Osteoblast (primary cell): ENCODE measurements at regions not wholly inside any gene's neighbourhood (a gene's known extent, or its start where the extent isn't known, plus 50 kb on each side); places are given as distances from the start of the nearest gene placed in this dataset.

Experiments
- DNase-seq: peaks from one replicate; pipeline ENCODE4 v3.0.0; 2011; ENCODE audit warnings: low spot score, mixed read lengths; ENCODE audit not compliant: insufficient read length; ENCODE audit errors: missing footprints
- H2AFZ ChIP-seq: 2 replicates; pipeline ENCODE4 v1.6.0; 2011; ENCODE audit warnings: mild to moderate bottlenecking, low read length
- H3K27ac ChIP-seq: 2 replicates; pipeline ENCODE4 v1.5.1; 2011; ENCODE audit warnings: mild to moderate bottlenecking, low read depth, low read length, moderate library complexity
- H3K27me3 ChIP-seq: 2 replicates; pipeline ENCODE4 v1.6.0; 2012; ENCODE audit warnings: mild to moderate bottlenecking, control low read depth, inconsistent platforms, low read length, moderate library complexity; ENCODE audit not compliant: insufficient read depth
- H3K36me3 ChIP-seq: 2 replicates; pipeline ENCODE4 v1.5.1; 2011; ENCODE audit warnings: mild to moderate bottlenecking, low read length, control low read depth, moderate library complexity; ENCODE audit not compliant: insufficient read depth
- H3K4me1 ChIP-seq: 2 replicates; pipeline ENCODE4 v1.5.1; 2011; ENCODE audit warnings: mild to moderate bottlenecking, low read length, control low read depth, moderate library complexity; ENCODE audit not compliant: insufficient read depth
- H3K4me2 ChIP-seq: 2 replicates; pipeline ENCODE4 v1.6.0; 2011; ENCODE audit warnings: mild to moderate bottlenecking, low read length; ENCODE audit not compliant: insufficient read depth
- H3K4me3 ChIP-seq: fragments of 200-600 bp; sonication (generic); 3 replicates; pipeline ENCODE4 v1.5.1; 2012; ENCODE audit warnings: mild to moderate bottlenecking, low read length, inconsistent platforms; ENCODE audit not compliant: insufficient read depth
- H3K79me2 ChIP-seq: 2 replicates; pipeline ENCODE4 v1.6.0; 2012; ENCODE audit warnings: mild to moderate bottlenecking, low read length, control low read depth, inconsistent platforms; ENCODE audit not compliant: insufficient read depth
- H3K9me3 ChIP-seq: 2 replicates; pipeline ENCODE4 v1.5.1; 2011; ENCODE audit warnings: low read depth, low read length, control low read depth
- H4K20me1 ChIP-seq: 2 replicates; pipeline ENCODE4 v1.6.0; 2012; ENCODE audit warnings: mild to moderate bottlenecking, low read length, control low read depth; ENCODE audit not compliant: insufficient read depth
- CTCF ChIP-seq: IDR thresholded peaks from 2 replicates; pipeline ENCODE4 v1.5.1; 2011; ENCODE audit warnings: mild to moderate bottlenecking, low read depth, low read length, moderate library complexity; ENCODE audit errors: extremely low read depth

- H3K27me3 ChIP-seq: no peaks in the 10 kb centered on the region
- no peaks in the 10 kb centered on the region for H3K36me3 ChIP-seq
- H3K79me2 ChIP-seq: no peaks in the 10 kb centered on the region
- H2AFZ ChIP-seq: no peak overlapping the region
- H3K4me1 ChIP-seq: no peaks in the 10 kb centered on the region
- no peak overlapping the region for H3K4me2 ChIP-seq
- H4K20me1 ChIP-seq: no peaks in the 10 kb centered on the region
- H3K9me3 ChIP-seq: no peaks in the 10 kb centered on the region
- H3K27ac ChIP-seq: no peak overlapping the region
- no peak for TF ChIP-seq CTCF
- DNase-seq: no peak
- no peak overlapping the region for H3K4me3 ChIP-seq
Observed at GRCh38 chr10:107561136-107561650, 396.7 kb upstream of the SORCS1 start.

GRCh38 chr10:107557916-107558315, 393.4 kb upstream of the SORCS1 start:
- no peaks in the 10 kb centered on the region for H3K36me3 ChIP-seq
- no peak overlapping the region for H2AFZ ChIP-seq
- no peaks in the 10 kb centered on the region for H3K4me1 ChIP-seq
- no peaks in the 10 kb centered on the region for H3K27me3 ChIP-seq
- H3K4me3 ChIP-seq: no peak overlapping the region
- no peaks in the 10 kb centered on the region for H4K20me1 ChIP-seq
- DNase-seq: no peak
- no peak for TF ChIP-seq CTCF
- no peak overlapping the region for H3K4me2 ChIP-seq
- no peaks in the 10 kb centered on the region for H3K79me2 ChIP-seq
- no peaks in the 10 kb centered on the region for H3K9me3 ChIP-seq
- H3K27ac ChIP-seq: no peak overlapping the region

- H3K9me3 ChIP-seq: no peaks in the 10 kb centered on the region
- no peaks in the 10 kb centered on the region for H3K4me1 ChIP-seq
- no peak overlapping the region for H3K27ac ChIP-seq
- no peak overlapping the region for H3K4me3 ChIP-seq
- no peaks in the 10 kb centered on the region for H3K27me3 ChIP-seq
- TF ChIP-seq CTCF: no peak
- DNase-seq: no peak
- H3K36me3 ChIP-seq: no peaks in the 10 kb centered on the region
- no peak overlapping the region for H2AFZ ChIP-seq
- H3K79me2 ChIP-seq: no peaks in the 10 kb centered on the region
- no peaks in the 10 kb centered on the region for H4K20me1 ChIP-seq
- H3K4me2 ChIP-seq: no peak overlapping the region
Observed at GRCh38 chr10:107554333-107554732, 389.8 kb upstream of the SORCS1 start.

- H3K4me3 ChIP-seq: no peak overlapping the region
- no peak for TF ChIP-seq CTCF
- no peak for DNase-seq
- H3K4me1 ChIP-seq: no peaks in the 10 kb centered on the region
- no peaks in the 10 kb centered on the region for H3K79me2 ChIP-seq
- H3K27me3 ChIP-seq: no peaks in the 10 kb centered on the region
- no peak overlapping the region for H3K4me2 ChIP-seq
- no peaks in the 10 kb centered on the region for H3K9me3 ChIP-seq
- H3K27ac ChIP-seq: no peak overlapping the region
- H3K36me3 ChIP-seq: no peaks in the 10 kb centered on the region
- no peaks in the 10 kb centered on the region for H4K20me1 ChIP-seq
- no peak overlapping the region for H2AFZ ChIP-seq
Observed at GRCh38 chr10:107553470-107553869, 389.0 kb upstream of the SORCS1 start.
